ENCODE measurements at regions not wholly inside any gene's neighbourhood (a gene's known extent, or its start where the extent isn't known, plus 50 kb on each side); places are given as distances from the start of the nearest gene placed in this dataset.
"Not testable (repeated sequence)": the region's sequence is repeated elsewhere in the genome, so short reads cannot be mapped to it uniquely, and the experiment has no call there.

DNA sequence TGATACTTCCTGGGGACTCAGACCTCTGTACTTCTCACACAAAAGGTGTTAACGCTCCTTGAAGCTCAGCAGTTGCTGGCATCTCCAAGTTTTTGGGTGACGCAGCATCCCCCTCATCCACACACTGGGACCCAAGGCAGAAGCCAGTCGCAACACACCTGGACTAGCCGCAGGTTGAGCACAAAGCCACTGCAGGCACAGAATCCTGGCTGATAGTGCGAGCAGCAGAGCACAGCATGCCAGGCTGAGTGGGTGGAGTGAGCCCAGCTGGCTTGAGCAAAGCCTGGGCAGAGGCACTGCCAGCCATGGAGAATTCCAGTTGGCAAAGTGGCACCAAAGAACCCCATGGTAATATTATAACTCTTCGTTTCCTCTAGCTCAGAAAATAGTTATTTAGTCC, 873.2 kb upstream of the NDST4 start:
- no peak for DNase-seq (ENCODE audit: low spot score)

DNA sequence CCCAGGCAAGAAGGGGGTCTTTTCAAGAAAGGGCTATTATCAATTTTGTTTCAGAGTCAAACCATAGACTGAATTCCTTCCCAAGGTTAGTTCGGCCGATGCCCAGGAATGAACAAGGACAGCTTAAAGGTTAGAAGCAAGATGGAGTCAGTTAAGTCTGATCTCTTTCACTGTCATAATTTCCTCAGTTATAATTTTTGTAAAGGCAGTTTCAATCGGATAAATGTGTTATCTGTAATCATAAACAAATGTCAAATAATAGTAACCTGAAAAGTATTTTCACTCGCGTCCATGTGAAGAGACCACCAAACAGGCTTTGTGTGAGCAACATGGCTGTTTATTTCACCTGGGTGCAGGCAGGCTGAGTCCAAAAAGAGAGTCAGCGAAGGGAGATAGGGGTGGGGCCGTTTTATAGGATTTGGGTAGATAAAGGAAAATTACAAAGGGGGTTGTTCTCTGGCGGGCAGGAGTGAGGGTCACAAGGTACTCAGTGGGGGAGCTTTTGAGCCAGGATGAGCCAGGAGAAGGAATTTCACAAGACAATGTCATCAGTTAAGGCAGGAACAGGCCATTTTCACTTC, 862.1 kb upstream of the NDST4 start:
- H3K4me3 ChIP-seq (ENCODE audit: severe bottlenecking); ATAC-seq (ENCODE audit: low read depth); H3K4me1 ChIP-seq (ENCODE audit: insufficient read depth, poor library complexity, severe bottlenecking); H3K27me3 ChIP-seq (ENCODE audit: insufficient read depth, poor library complexity, severe bottlenecking); H3K36me3 ChIP-seq (ENCODE audit: low read depth); H3K9me3 ChIP-seq (ENCODE audit: severe bottlenecking); H3K27ac ChIP-seq (ENCODE audit: poor library complexity, severe bottlenecking); DNase-seq (ENCODE audit: low spot score): not testable (repeated sequence)

More for the DNA sequence above, 873.2 kb upstream of the NDST4 start:
- Histone ChIP-seq H3K27me3 (ENCODE audit: insufficient read depth, poor library complexity, severe bottlenecking) (no peaks in the 10 kb centered on the region), H3K4me1 (ENCODE audit: insufficient read depth, poor library complexity, severe bottlenecking) (no peaks in the 10 kb centered on the region), H3K36me3 (ENCODE audit: low read depth) (no peaks in the 10 kb centered on the region), H3K27ac (ENCODE audit: poor library complexity, severe bottlenecking) (no peak overlapping the region), H3K4me3 (ENCODE audit: severe bottlenecking) (no peak overlapping the region), H3K9me3 (ENCODE audit: severe bottlenecking) (no peaks in the 10 kb centered on the region)
- TF ChIP-seq CTCF (IDR thresholded peaks at IDR 0.05; ENCODE audit: poor library complexity, severe bottlenecking): no peak
- no peak for ATAC-seq (ENCODE audit: low read depth)

DNA sequence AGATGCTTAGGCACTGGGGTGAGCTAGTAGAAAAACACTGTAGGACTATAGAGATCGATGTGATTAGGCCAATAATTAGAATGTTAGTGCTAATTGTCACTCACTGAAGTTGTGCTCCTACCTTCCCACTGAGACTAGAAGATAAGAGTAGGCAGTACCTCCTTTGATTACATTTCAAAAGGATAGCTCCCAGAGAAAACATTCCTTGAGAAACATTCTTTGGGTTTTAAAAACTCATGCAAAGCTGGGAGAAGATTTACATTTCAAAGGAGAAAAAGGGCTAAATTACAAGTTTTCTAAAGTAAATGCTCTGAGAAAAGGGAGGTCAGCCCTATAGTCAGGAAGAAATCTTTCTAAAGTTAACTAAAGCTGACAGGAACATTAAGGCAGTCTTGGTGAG, 860.3 kb upstream of the NDST4 start:
- H3K27ac ChIP-seq (ENCODE audit: poor library complexity, severe bottlenecking): no peak overlapping the region
- H3K9me3 ChIP-seq (ENCODE audit: severe bottlenecking): no peaks in the 10 kb centered on the region
- no peak for TF ChIP-seq CTCF (IDR thresholded peaks at IDR 0.05; ENCODE audit: poor library complexity, severe bottlenecking)

DNA sequence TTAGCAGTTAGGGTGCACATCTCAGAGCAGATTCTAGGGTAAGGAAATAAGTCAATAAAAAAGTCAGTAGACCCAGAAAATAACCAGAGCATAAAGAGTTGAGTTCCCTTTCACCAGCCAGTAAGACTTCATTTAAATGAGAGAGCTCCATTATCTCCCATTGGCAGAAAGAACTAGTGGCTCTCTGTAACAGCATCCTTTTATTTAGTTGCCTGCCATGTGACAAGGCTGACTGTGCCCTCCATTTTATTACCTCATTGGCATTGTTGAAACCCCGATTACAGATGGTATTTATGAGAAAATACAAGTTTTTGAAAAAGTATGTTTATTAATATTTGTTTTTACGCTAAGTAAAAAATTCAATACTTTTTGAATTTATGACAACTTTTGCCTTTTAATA, 859.5 kb upstream of the NDST4 start:
- H3K9me3 ChIP-seq (ENCODE audit: severe bottlenecking): no peaks in the 10 kb centered on the region
- H3K4me1 ChIP-seq (ENCODE audit: insufficient read depth, poor library complexity, severe bottlenecking): no peaks in the 10 kb centered on the region
- no peak overlapping the region for H3K27ac ChIP-seq (ENCODE audit: poor library complexity, severe bottlenecking)
- no peak overlapping the region for H3K4me3 ChIP-seq (ENCODE audit: severe bottlenecking)
- no peak for TF ChIP-seq CTCF (IDR thresholded peaks at IDR 0.05; ENCODE audit: poor library complexity, severe bottlenecking)
- no peaks in the 10 kb centered on the region for H3K27me3 ChIP-seq (ENCODE audit: insufficient read depth, poor library complexity, severe bottlenecking)
- DNase-seq (ENCODE audit: low spot score): no peak
- H3K36me3 ChIP-seq (ENCODE audit: low read depth): no peaks in the 10 kb centered on the region
- ATAC-seq (ENCODE audit: low read depth): no peak

More for the DNA sequence above, 860.3 kb upstream of the NDST4 start:
- no peak for DNase-seq (ENCODE audit: low spot score)
- Histone ChIP-seq H3K4me1 (ENCODE audit: insufficient read depth, poor library complexity, severe bottlenecking) (no peaks in the 10 kb centered on the region), H3K4me3 (ENCODE audit: severe bottlenecking) (no peak overlapping the region), H3K27me3 (ENCODE audit: insufficient read depth, poor library complexity, severe bottlenecking) (no peaks in the 10 kb centered on the region), H3K36me3 (ENCODE audit: low read depth) (no peaks in the 10 kb centered on the region)
- no peak for ATAC-seq (ENCODE audit: low read depth)

DNA sequence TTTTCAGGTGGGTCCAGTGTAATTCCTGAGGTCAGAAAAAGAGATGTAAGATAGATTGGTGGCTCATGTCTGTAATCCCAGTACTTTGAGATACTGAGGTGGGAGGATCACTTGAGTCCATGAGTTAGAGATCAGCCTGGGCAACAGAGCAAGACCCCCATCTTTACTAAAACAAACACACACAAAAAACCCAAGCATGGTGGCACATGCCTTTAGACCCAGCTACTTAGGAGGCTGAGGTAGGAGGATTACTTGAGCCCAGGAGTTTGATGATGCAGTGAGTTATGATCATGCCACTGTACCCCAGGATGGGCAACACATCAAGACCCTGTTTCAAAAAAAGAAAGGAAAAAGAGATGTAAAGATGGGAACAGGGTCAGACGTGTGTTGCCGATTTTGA, 857.4 kb upstream of the NDST4 start:
- H3K27ac ChIP-seq (ENCODE audit: poor library complexity, severe bottlenecking): no peak overlapping the region
- H3K36me3 ChIP-seq (ENCODE audit: low read depth): no peaks in the 10 kb centered on the region
- no peaks in the 10 kb centered on the region for H3K4me1 ChIP-seq (ENCODE audit: insufficient read depth, poor library complexity, severe bottlenecking)
- H3K9me3 ChIP-seq (ENCODE audit: severe bottlenecking): no peaks in the 10 kb centered on the region
- H3K4me3 ChIP-seq (ENCODE audit: severe bottlenecking): no peak overlapping the region
- no peak for TF ChIP-seq CTCF (IDR thresholded peaks at IDR 0.05; ENCODE audit: poor library complexity, severe bottlenecking)
- H3K27me3 ChIP-seq (ENCODE audit: insufficient read depth, poor library complexity, severe bottlenecking): no peaks in the 10 kb centered on the region
- ATAC-seq (ENCODE audit: low read depth): no peak
- DNase-seq (ENCODE audit: low spot score): no peak
